ENCODE measurements at regions not wholly inside any gene's neighbourhood (a gene's known extent, or its start where the extent isn't known, plus 50 kb on each side); places are given as distances from the start of the nearest gene placed in this dataset.
A peak's percentile ranks its signal among the peaks of the same experiment; 100 is the strongest.
"Not testable (repeated sequence)": the region's sequence is repeated elsewhere in the genome, so short reads cannot be mapped to it uniquely, and the experiment has no call there.

DNA sequence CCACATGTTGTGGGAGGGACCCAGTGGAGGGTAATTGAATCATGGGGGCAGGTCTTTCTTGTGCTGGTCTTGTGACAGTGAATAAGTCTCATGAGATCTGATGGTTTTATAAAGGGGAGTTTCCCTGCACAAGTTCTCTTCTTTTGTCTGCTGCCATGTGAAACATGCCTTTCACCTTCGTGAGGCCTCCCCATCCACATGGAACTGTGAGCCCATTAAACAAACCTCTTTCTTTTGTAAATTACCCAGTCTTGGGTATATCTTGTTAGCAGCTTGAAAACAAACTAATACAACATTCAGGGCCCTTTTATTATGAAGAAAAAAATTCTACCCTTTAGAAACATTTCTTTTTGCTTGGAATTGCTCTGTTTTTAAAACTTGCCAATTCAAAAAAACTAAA, 285.4 kb downstream of the GJA1 start:
- DNase-seq (ENCODE audit: low read depth in 4 of 6, low spot score in 6 of 6); H3K36me3 ChIP-seq (ENCODE audit: control insufficient read depth, insufficient read depth, low read length); H3K4me3 ChIP-seq (ENCODE audit: low read depth, low read length); H3K9me3 ChIP-seq (ENCODE audit: control insufficient read depth, insufficient read depth, low read length); H3K4me1 ChIP-seq (ENCODE audit: control insufficient read depth, insufficient read depth, low read length); H3K27me3 ChIP-seq (ENCODE audit: control insufficient read depth, insufficient read depth, low read length); H3K27ac ChIP-seq (ENCODE audit: low read depth, low read length): not testable (repeated sequence)
- WGBS (ENCODE audit: insufficient coverage) = no CpG with 5 or more reads among the region's 1 CpG

DNA sequence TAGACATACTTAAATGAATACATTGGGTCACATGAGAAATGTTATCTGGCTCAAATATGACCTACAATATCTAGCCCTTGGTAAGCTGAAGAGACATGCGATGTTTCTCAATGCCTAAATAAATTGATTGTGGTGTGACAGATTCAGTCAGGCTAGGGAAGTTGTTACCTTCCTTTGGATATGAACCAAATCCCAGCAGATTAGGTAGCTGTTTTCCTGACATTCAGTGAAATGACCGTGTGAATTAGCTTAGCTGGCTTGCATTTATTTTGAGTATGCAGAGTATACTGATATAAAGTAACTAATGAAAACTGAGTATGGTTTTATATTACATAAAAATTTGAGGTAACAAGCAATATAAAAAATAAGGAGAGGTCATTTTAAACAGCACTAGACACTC, 288.2 kb downstream of the GJA1 start:
- Histone ChIP-seq H3K27ac (ENCODE audit: low read depth, low read length) (no peak overlapping the region), H3K36me3 (ENCODE audit: control insufficient read depth, insufficient read depth, low read length) (no peaks in the 10 kb centered on the region), H3K4me1 (ENCODE audit: control insufficient read depth, insufficient read depth, low read length) (no peaks in the 10 kb centered on the region), H3K27me3 (ENCODE audit: control insufficient read depth, insufficient read depth, low read length) (no peaks in the 10 kb centered on the region), H3K9me3 (ENCODE audit: control insufficient read depth, insufficient read depth, low read length) (no peaks in the 10 kb centered on the region), H3K4me3 (ENCODE audit: low read depth, low read length) (no peak overlapping the region)
- WGBS (ENCODE audit: insufficient coverage) = no CpG with 5 or more reads among the region's 2 CpGs
- DNase-seq (ENCODE audit: low read depth in 4 of 6, low spot score in 6 of 6) = no peak

- DNase-seq (ENCODE audit: low read depth in 4 of 6, low spot score in 6 of 6) = no peak
- no CpG with 5 or more reads among the region's 2 CpGs for WGBS (ENCODE audit: insufficient coverage)
- H3K9me3 ChIP-seq (ENCODE audit: control insufficient read depth, insufficient read depth, low read length) = no peaks in the 10 kb centered on the region
These were observed 289.1 kb downstream of the GJA1 start for GRCh38 chr6:121724576-121724975.

DNA sequence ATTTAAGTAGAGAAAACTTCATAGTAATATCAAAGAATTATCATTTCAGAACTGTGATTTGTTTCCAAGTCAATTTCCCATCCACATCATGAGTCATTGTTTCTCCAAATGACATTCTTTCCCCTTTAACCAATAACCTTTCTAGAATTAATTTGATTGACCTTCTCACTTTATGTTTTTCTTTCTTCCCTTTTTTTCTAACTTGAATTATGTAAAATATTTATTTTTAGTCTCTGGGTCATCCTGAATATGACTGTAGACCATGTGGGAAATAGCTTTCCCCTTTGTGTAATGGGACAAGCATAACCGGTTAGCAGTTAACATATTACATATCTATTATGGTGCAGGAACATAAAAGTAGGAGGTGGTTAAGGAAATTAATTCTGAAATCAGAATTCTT, 291.1 kb downstream of the GJA1 start:
- no peaks in the 10 kb centered on the region for H3K27me3 ChIP-seq (ENCODE audit: control insufficient read depth, insufficient read depth, low read length)
- no peaks in the 10 kb centered on the region for H3K36me3 ChIP-seq (ENCODE audit: control insufficient read depth, insufficient read depth, low read length)
- no peaks in the 10 kb centered on the region for H3K9me3 ChIP-seq (ENCODE audit: control insufficient read depth, insufficient read depth, low read length)
- no CpG with 5 or more reads among the region's 1 CpG for WGBS (ENCODE audit: insufficient coverage)
- H3K27ac ChIP-seq (ENCODE audit: low read depth, low read length) = no peak overlapping the region
- no peak overlapping the region for H3K4me3 ChIP-seq (ENCODE audit: low read depth, low read length)
- DNase-seq (ENCODE audit: low read depth in 4 of 6, low spot score in 6 of 6) = no peak
- no peaks in the 10 kb centered on the region for H3K4me1 ChIP-seq (ENCODE audit: control insufficient read depth, insufficient read depth, low read length)

More at GRCh38 chr6:121724576-121724975, 289.1 kb downstream of the GJA1 start:
- no peaks in the 10 kb centered on the region for H3K36me3 ChIP-seq (ENCODE audit: control insufficient read depth, insufficient read depth, low read length)
- no peak overlapping the region for H3K4me3 ChIP-seq (ENCODE audit: low read depth, low read length)
- H3K4me1 ChIP-seq (ENCODE audit: control insufficient read depth, insufficient read depth, low read length) = no peaks in the 10 kb centered on the region
- H3K27me3 ChIP-seq (ENCODE audit: control insufficient read depth, insufficient read depth, low read length) = no peaks in the 10 kb centered on the region
- H3K27ac ChIP-seq (ENCODE audit: low read depth, low read length) = no peak overlapping the region

DNA sequence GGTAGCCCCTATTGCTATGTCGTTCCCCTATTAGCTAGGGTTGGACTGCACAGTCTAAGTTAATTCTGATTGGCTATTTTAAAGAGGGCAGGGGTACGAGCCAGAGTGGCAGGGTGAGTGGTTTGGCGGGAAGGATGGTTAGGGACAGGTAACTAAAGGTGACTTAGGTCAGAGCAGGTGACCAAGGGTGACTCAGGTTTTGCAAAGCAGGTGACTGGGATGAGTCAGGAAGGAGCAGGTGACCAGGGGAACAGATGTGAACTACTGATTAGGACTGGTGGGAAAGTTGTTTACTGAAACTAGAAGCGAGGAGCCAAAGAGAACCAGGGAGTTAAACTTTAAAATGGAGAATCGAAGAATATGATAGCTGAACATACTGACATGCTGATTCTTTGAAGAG, 295.2 kb downstream of the GJA1 start:
- Histone ChIP-seq H3K4me1 (ENCODE audit: control insufficient read depth, insufficient read depth, low read length) (no peaks in the 10 kb centered on the region), H3K9me3 (ENCODE audit: control insufficient read depth, insufficient read depth, low read length) (no peaks in the 10 kb centered on the region), H3K27ac (ENCODE audit: low read depth, low read length) (no peak overlapping the region), H3K4me3 (ENCODE audit: low read depth, low read length) (no peak overlapping the region), H3K36me3 (ENCODE audit: control insufficient read depth, insufficient read depth, low read length) (no peaks in the 10 kb centered on the region), H3K27me3 (ENCODE audit: control insufficient read depth, insufficient read depth, low read length) (no peaks in the 10 kb centered on the region)
- WGBS (ENCODE audit: insufficient coverage) = 98% methylated on average over 4 of the region's 5 CpGs
- no peak for DNase-seq (ENCODE audit: low read depth in 4 of 6, low spot score in 6 of 6)

DNA sequence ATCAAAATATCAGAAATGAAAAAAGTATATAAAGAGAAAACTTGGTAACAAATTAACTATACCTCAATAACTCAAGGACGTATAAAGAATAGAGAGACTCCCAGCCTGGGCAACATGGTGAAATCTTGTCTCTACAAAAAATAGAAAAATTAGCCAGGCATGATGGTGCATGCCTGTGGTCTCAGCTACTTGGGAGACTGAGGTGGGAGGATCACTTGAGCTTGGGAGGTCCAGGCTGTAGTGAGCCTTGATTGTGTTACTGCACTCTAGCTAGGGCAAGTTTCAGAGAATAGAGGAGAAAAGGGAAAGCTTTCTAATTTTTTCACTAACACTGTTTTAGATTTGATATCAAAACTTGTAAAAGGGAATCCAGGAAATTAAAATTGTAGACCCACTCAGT, 295.9 kb downstream of the GJA1 start:
- no peak for DNase-seq (ENCODE audit: low read depth in 4 of 6, low spot score in 6 of 6)
- Histone ChIP-seq H3K27me3 (ENCODE audit: control insufficient read depth, insufficient read depth, low read length) (no peaks in the 10 kb centered on the region), H3K4me1 (ENCODE audit: control insufficient read depth, insufficient read depth, low read length) (no peaks in the 10 kb centered on the region), H3K4me3 (ENCODE audit: low read depth, low read length) (no peak overlapping the region), H3K27ac (ENCODE audit: low read depth, low read length) (no peak overlapping the region), H3K36me3 (ENCODE audit: control insufficient read depth, insufficient read depth, low read length) (no peaks in the 10 kb centered on the region), H3K9me3 (ENCODE audit: control insufficient read depth, insufficient read depth, low read length) (no peaks in the 10 kb centered on the region)
- WGBS (ENCODE audit: insufficient coverage) = no CpG with 5 or more reads among the region's 1 CpG

GRCh38 chr6:121732641-121733040, 297.2 kb downstream of the GJA1 start:
- no peak for DNase-seq (ENCODE audit: low read depth in 4 of 6, low spot score in 6 of 6)
- no peak overlapping the region for H3K27ac ChIP-seq (ENCODE audit: low read depth, low read length)
- no peak overlapping the region for H3K4me3 ChIP-seq (ENCODE audit: low read depth, low read length)
- H3K27me3 ChIP-seq (ENCODE audit: control insufficient read depth, insufficient read depth, low read length) = no peaks in the 10 kb centered on the region
- WGBS (ENCODE audit: insufficient coverage) = no CpG with 5 or more reads among the region's 1 CpG
- no peaks in the 10 kb centered on the region for H3K9me3 ChIP-seq (ENCODE audit: control insufficient read depth, insufficient read depth, low read length)
- no peaks in the 10 kb centered on the region for H3K4me1 ChIP-seq (ENCODE audit: control insufficient read depth, insufficient read depth, low read length)
- no peaks in the 10 kb centered on the region for H3K36me3 ChIP-seq (ENCODE audit: control insufficient read depth, insufficient read depth, low read length)

GRCh38 chr6:121733234-121733633, 297.8 kb downstream of the GJA1 start:
- no peaks in the 10 kb centered on the region for H3K9me3 ChIP-seq (ENCODE audit: control insufficient read depth, insufficient read depth, low read length)
- no peaks in the 10 kb centered on the region for H3K27me3 ChIP-seq (ENCODE audit: control insufficient read depth, insufficient read depth, low read length)
- H3K36me3 ChIP-seq (ENCODE audit: control insufficient read depth, insufficient read depth, low read length) = no peaks in the 10 kb centered on the region
- H3K27ac ChIP-seq (ENCODE audit: low read depth, low read length) = no peak overlapping the region
- peak in 1 of 6 donors; percentile 36 for DNase-seq (ENCODE audit: low read depth in 4 of 6, low spot score in 6 of 6)
- H3K4me3 ChIP-seq (ENCODE audit: low read depth, low read length) = no peak overlapping the region
- H3K4me1 ChIP-seq (ENCODE audit: control insufficient read depth, insufficient read depth, low read length) = no peaks in the 10 kb centered on the region

- not testable (repeated sequence) for DNase-seq (ENCODE audit: low read depth in 4 of 6, low spot score in 6 of 6); H3K27me3 ChIP-seq (ENCODE audit: control insufficient read depth, insufficient read depth, low read length); H3K36me3 ChIP-seq (ENCODE audit: control insufficient read depth, insufficient read depth, low read length); H3K4me1 ChIP-seq (ENCODE audit: control insufficient read depth, insufficient read depth, low read length); H3K4me3 ChIP-seq (ENCODE audit: low read depth, low read length); H3K9me3 ChIP-seq (ENCODE audit: control insufficient read depth, insufficient read depth, low read length); H3K27ac ChIP-seq (ENCODE audit: low read depth, low read length)
- 100% methylated on average over 2 of the region's 6 CpGs for whole genome bisulfite sequencing (ENCODE audit: insufficient coverage)
These were observed 304.7 kb downstream of the GJA1 start for GRCh38 chr6:121740188-121740587.

- H3K4me3 ChIP-seq (ENCODE audit: low read depth, low read length) = no peak overlapping the region
- no CpG with 5 or more reads among the region's 1 CpG for WGBS (ENCODE audit: insufficient coverage)
- no peaks in the 10 kb centered on the region for H3K27me3 ChIP-seq (ENCODE audit: control insufficient read depth, insufficient read depth, low read length)
These were observed 308.2 kb downstream of the GJA1 start for GRCh38 chr6:121743691-121744090.

More at GRCh38 chr6:121743691-121744090, 308.2 kb downstream of the GJA1 start:
- DNase-seq (ENCODE audit: low read depth in 4 of 6, low spot score in 6 of 6) = no peak
- Histone ChIP-seq H3K36me3 (ENCODE audit: control insufficient read depth, insufficient read depth, low read length) (no peaks in the 10 kb centered on the region), H3K4me1 (ENCODE audit: control insufficient read depth, insufficient read depth, low read length) (no peaks in the 10 kb centered on the region), H3K9me3 (ENCODE audit: control insufficient read depth, insufficient read depth, low read length) (no peaks in the 10 kb centered on the region), H3K27ac (ENCODE audit: low read depth, low read length) (no peak overlapping the region)

All from spinal cord (tissue), 9 donors.